22Rv1 (cell line): ENCODE measurements at regions not wholly inside any gene's neighbourhood (a gene's known extent, or its start where the extent isn't known, plus 50 kb on each side); places are given as distances from the start of the nearest gene placed in this dataset.

ENCODE experiments used
- ZFX ChIP-seq: fragments of 450-650 bp; IDR thresholded peaks from 2 replicates; pipeline ENCODE4 v1.6.1; 2017; ENCODE audit warnings: antibody characterized with exemption, borderline replicate concordance
- TF ChIP-seq, protein P1 (sequence below): fragments of 450-650 bp; IDR thresholded peaks from 2 replicates; pipeline ENCODE4 v1.5.1; 2017; ENCODE audit warnings: mild to moderate bottlenecking

DNA sequence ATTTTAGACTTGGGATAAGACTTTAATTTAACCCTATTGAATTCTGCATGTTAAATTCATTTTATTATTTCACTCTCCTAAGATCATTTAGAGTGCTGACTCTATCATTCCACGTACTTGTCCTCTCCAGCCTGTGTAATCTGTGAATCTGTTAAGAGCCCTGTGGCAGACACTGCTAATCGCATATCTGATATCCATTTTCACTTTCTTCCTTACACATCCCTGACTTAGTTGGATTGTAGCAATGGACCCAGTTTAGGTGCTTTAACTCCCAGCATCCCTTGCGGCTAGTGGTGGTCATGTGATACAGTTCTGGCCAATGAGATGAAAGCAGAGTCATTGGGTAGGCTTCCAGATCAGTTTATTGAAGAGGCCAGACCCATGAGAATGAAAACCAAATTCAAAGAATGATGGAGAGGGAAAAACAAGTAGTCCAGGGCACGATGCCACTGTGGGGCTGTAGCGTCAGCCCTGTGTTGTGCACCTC is 57.2 kb upstream of the SOX4 start:
- TF ChIP-seq, protein P1, sequence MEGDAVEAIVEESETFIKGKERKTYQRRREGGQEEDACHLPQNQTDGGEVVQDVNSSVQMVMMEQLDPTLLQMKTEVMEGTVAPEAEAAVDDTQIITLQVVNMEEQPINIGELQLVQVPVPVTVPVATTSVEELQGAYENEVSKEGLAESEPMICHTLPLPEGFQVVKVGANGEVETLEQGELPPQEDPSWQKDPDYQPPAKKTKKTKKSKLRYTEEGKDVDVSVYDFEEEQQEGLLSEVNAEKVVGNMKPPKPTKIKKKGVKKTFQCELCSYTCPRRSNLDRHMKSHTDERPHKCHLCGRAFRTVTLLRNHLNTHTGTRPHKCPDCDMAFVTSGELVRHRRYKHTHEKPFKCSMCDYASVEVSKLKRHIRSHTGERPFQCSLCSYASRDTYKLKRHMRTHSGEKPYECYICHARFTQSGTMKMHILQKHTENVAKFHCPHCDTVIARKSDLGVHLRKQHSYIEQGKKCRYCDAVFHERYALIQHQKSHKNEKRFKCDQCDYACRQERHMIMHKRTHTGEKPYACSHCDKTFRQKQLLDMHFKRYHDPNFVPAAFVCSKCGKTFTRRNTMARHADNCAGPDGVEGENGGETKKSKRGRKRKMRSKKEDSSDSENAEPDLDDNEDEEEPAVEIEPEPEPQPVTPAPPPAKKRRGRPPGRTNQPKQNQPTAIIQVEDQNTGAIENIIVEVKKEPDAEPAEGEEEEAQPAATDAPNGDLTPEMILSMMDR = no peak
- TF ChIP-seq ZFX = no peak
